NT2/D1 (cell line): ENCODE measurements at regions not wholly inside any gene's neighbourhood (a gene's known extent, or its start where the extent isn't known, plus 50 kb on each side); places are given as distances from the start of the nearest gene placed in this dataset.
"Not testable (repeated sequence)": the region's sequence is repeated elsewhere in the genome, so short reads cannot be mapped to it uniquely, and the experiment has no call there.

ENCODE experiments used
- DNase-seq: peaks from one replicate; pipeline ENCODE4 v3.0.0-alpha.2; 2011; ENCODE audit warnings: low read depth, low spot score
- H3K27me3 ChIP-seq: 2 replicates; pipeline ENCODE4 v1.6.0; 2011; ENCODE audit warnings: mild to moderate bottlenecking; ENCODE audit not compliant: insufficient read length, insufficient read depth
- H3K36me3 ChIP-seq: 2 replicates; pipeline ENCODE4 v1.6.1; 2011; ENCODE audit warnings: mild to moderate bottlenecking, low read length, mixed read lengths; ENCODE audit not compliant: insufficient read depth, insufficient read length
- H3K4me1 ChIP-seq: 2 replicates; pipeline ENCODE4 v1.5.1; 2011; ENCODE audit not compliant: insufficient read depth, insufficient read length
- H3K4me3 ChIP-seq: 2 replicates; pipeline ENCODE4 v1.5.1; 2011; ENCODE audit warnings: low read depth; ENCODE audit not compliant: insufficient read length
- H3K9ac ChIP-seq: 2 replicates; pipeline ENCODE4 v1.6.0; 2011; ENCODE audit warnings: low read depth; ENCODE audit not compliant: insufficient read length
- H3K9me3 ChIP-seq: 2 replicates; pipeline ENCODE4 v1.5.1; 2011; ENCODE audit warnings: mild to moderate bottlenecking, low read length; ENCODE audit not compliant: insufficient read depth
- SUZ12 ChIP-seq: IDR thresholded peaks from 2 replicates; pipeline ENCODE4 v1.6.1; 2011; ENCODE audit not compliant: insufficient read length, insufficient read depth; ENCODE audit errors: extremely low read depth
- YY1 ChIP-seq: IDR thresholded peaks from 2 replicates; pipeline ENCODE4 v1.6.1; 2011; ENCODE audit not compliant: insufficient read length, insufficient read depth
- ZNF274 ChIP-seq: IDR thresholded peaks from 2 replicates; pipeline ENCODE4 v1.6.1; 2011; ENCODE audit warnings: mild to moderate bottlenecking, low read depth, low read length

DNA sequence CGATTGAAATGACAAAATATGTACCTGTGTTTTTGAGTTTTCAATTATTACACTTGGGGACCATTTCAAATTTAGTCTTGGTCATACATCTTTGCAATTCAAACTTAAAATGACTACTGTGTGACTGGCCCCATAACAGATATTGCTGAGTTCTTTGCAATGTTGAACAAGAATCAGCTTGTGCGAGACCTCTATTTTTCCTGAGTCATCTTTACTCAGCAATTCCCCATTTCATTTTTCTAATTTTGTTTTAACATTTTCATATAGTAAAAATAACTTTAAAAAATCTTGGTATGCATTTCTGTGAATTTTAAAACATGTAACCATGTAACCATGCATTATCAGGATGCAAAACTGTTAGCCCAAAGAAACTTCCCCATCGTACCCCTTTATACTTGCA is 678.1 kb downstream of the ANKRD7 start:
- no peak for DNase-seq
- H3K4me3 ChIP-seq, result no peak overlapping the region
- no peaks in the 10 kb centered on the region for H3K9me3 ChIP-seq
- TF ChIP-seq SUZ12, result no peak
- TF ChIP-seq YY1, result no peak
- TF ChIP-seq ZNF274, result no peak
- H3K4me1 ChIP-seq, result no peaks in the 10 kb centered on the region
- H3K27me3 ChIP-seq, result no peaks in the 10 kb centered on the region
- no peak overlapping the region for H3K9ac ChIP-seq
- no peaks in the 10 kb centered on the region for H3K36me3 ChIP-seq

DNA sequence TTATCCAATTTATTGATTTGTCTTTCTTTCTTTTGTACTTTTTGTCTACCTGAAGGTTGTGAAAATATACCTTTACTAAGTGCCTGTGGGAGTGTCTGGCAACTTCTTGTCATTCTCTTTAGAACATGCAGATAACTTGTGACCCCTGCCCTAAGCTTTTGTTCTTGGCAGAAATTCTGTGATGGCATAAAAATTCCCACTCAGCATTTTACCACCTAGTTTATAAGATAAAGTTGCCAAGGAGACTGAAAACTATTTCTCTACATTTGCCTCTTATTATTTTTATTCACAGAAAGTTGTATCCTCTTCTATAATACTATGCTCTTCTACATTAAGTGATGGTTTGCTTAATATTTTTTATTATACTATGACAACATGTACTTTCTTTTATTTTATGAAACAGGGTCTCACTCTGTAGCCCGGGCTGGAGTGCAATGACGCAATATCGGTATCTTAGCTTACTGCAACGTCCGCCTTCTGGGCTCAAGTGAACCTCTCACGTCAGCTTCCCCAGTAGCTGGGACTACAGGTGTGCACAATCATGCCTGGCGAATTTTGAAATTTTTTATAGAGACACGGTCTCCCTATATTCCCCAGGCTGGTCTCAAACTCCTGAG is 683.5 kb downstream of the ANKRD7 start:
- H3K36me3 ChIP-seq, result no peaks in the 10 kb centered on the region
- TF ChIP-seq ZNF274 (no peak), SUZ12 (no peak), YY1 (no peak)
- H3K27me3 ChIP-seq, result no peaks in the 10 kb centered on the region
- no peak overlapping the region for H3K4me3 ChIP-seq
- DNase-seq, result no peak
- no peaks in the 10 kb centered on the region for H3K4me1 ChIP-seq
- no peak overlapping the region for H3K9ac ChIP-seq
- H3K9me3 ChIP-seq, result no peaks in the 10 kb centered on the region

DNA sequence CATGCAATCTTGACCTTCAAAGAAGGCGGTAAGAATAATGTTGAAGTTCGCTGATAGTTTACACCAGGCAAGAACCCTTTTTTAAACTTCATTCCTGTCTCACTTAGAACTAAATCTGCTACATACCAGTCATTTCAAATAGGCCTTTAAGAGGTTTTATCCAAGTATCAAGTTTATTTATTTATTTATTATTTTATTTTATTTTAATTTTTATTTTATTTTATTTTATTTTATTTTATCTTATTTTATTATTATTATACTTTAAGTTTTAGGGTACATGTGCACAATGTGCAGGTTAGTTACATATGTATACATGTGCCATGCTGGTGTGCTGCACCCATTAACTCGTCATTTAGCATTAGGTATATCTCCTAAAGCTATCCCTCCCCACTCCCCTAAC is 691.6 kb downstream of the ANKRD7 start:
- H3K4me1 ChIP-seq, H3K9ac ChIP-seq, H3K27me3 ChIP-seq, H3K4me3 ChIP-seq, H3K36me3 ChIP-seq, H3K9me3 ChIP-seq, DNase-seq: not testable (repeated sequence)

DNA sequence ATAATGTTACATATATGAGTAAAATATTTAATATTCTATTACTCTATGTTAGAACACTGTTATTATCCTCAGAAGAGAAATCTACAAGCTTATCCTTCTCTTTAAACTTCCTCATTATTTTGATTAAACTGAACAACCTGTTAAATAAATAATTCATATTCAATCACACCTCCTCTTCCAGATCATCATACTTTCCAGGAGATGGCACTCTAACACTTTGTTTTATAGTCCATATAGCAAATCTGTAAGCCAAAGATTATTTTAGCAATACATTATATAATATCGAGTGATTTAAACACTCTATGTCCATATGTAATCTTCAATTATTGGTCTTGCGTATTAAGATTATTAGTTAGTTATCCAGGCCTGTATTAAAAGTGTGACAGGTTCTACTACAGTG is 694.1 kb downstream of the ANKRD7 start:
- H3K9me3 ChIP-seq, result no peaks in the 10 kb centered on the region
- TF ChIP-seq SUZ12 (no peak), YY1 (no peak), ZNF274 (no peak)
- H3K4me1 ChIP-seq, result no peaks in the 10 kb centered on the region
- no peaks in the 10 kb centered on the region for H3K27me3 ChIP-seq
- no peak overlapping the region for H3K4me3 ChIP-seq
- no peak overlapping the region for H3K9ac ChIP-seq
- no peak for DNase-seq
- no peaks in the 10 kb centered on the region for H3K36me3 ChIP-seq

DNA sequence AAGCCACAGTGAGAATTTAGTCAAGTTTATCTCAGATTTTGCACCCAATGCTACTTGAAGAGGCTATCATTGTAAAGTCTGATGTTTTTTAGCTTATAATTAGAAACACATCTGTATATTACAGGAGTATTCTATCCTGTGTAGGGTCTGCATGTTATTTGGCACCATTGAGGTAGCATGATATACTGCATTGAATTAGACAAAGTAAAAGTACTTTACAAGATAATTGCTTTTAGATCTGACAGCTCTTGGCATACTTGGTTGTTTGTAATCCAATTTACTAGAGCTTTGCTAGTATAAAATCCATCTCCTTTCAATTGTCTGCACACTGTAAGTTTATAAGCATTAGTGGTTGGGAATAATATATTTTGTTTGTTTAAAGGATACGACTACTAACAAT is 714.3 kb downstream of the ANKRD7 start:
- Histone ChIP-seq H3K4me1 (no peaks in the 10 kb centered on the region), H3K9ac (no peak overlapping the region), H3K36me3 (no peaks in the 10 kb centered on the region), H3K9me3 (no peaks in the 10 kb centered on the region), H3K27me3 (no peaks in the 10 kb centered on the region), H3K4me3 (no peak overlapping the region)
- TF ChIP-seq ZNF274 (no peak), YY1 (no peak), SUZ12 (no peak)
- no peak for DNase-seq

DNA sequence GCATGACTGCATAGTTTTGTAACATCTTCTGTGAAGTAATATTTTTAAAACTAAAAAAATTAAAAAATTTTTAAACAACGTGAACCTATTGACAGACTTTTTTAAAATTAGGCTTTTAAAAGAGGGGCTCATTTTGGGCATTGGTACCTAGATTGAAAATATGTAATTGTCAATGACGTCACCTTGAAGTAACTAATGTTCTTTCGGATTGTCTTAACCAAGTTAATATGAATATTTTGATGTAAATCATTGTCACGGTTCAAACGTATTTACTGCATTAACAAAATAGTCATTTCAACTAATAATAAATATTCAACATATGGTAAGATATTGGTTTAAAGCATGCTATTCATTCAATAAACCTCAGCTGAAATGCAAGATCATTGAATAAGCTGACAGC is 719.8 kb downstream of the ANKRD7 start:
- H3K27me3 ChIP-seq, result no peaks in the 10 kb centered on the region
- H3K9ac ChIP-seq, result no peak overlapping the region
- H3K36me3 ChIP-seq, result no peaks in the 10 kb centered on the region
- no peaks in the 10 kb centered on the region for H3K4me1 ChIP-seq
- no peak for DNase-seq
- no peak overlapping the region for H3K4me3 ChIP-seq
- TF ChIP-seq ZNF274, result no peak
- TF ChIP-seq SUZ12, result no peak
- no peak for TF ChIP-seq YY1
- H3K9me3 ChIP-seq, result no peaks in the 10 kb centered on the region

DNA sequence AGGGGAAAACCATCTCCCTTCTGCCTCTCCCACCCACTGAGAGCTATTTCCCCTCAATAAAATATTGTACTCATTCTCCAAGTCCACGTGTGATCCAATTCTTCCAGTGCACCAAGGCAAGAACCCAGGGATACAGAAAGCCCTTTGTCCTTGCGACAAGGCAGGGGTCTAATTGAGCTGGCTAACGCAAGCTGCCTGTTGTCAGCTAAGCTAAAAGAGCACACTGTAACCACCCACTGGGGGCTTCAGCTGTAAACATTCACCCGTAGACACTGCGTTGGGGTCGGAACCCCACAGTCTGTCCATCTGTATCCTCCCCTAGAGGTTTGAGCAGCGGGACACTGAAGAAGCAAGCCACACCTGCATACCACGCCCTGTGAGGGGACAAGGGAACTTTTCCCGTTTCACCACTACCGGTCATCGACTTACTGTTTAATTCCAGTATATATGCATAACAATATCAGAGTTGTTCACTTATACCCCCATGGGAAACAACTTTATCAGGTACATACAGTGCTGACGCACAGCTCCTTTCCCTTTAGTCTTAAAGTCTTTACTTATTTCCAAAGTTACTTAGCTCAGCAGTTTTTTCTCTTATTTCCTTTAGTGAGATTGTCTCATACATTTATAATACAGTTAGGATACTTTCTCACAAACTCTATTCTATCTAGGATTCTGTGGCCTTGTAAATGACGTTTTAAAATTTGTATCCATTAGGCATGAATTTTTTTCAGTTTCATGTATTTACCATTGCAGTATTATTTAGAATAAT is 721.6 kb downstream of the ANKRD7 start:
- H3K4me3 ChIP-seq, result no peak overlapping the region
- H3K9me3 ChIP-seq, result no peaks in the 10 kb centered on the region
- no peaks in the 10 kb centered on the region for H3K27me3 ChIP-seq
- no peak overlapping the region for H3K9ac ChIP-seq
- TF ChIP-seq YY1, result no peak
- no peak for TF ChIP-seq ZNF274
- TF ChIP-seq SUZ12, result no peak
- no peaks in the 10 kb centered on the region for H3K36me3 ChIP-seq
- no peaks in the 10 kb centered on the region for H3K4me1 ChIP-seq
- DNase-seq, result no peak

DNA sequence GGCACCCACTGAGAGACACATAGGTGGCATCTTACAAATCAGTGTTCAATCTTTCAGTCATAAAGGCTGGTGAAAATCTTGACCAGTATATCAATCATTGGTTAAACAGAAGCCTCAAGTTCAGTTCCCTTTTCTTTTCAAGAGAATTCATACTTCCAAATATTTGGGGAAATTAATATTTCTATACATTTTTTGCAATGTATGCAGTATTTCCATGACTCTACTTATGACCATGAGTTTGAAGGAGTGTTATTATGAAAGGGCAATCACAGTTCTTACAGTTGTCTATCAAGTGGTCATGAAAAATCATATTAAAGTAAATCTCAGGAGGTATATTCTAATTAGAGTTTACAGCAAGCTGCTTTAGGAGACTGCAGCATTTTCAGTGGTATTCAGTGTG is 724.0 kb downstream of the ANKRD7 start:
- H3K27me3 ChIP-seq, result no peaks in the 10 kb centered on the region
- no peak overlapping the region for H3K9ac ChIP-seq
- no peak for DNase-seq
- no peaks in the 10 kb centered on the region for H3K36me3 ChIP-seq
- TF ChIP-seq ZNF274, result no peak
- TF ChIP-seq YY1, result no peak
- TF ChIP-seq SUZ12, result no peak
- H3K4me1 ChIP-seq, result no peaks in the 10 kb centered on the region
- H3K9me3 ChIP-seq, result no peaks in the 10 kb centered on the region
- no peak overlapping the region for H3K4me3 ChIP-seq
